K562 (cell line): ENCODE measurements at regions not wholly inside any gene's neighbourhood (a gene's known extent, or its start where the extent isn't known, plus 50 kb on each side); places are given as distances from the start of the nearest gene placed in this dataset.

Experiments
- ATAC-seq: fragments of 200-7000 bp; cut with Tn5 transposase; 3 replicates; pipeline ENCODE4 v1.9.1; 2020; ENCODE audit warnings: moderate library complexity
- BruUV-seq: library from RNA; stranded (reverse); fragments of 400-500 nt; replicated peaks from 2 replicates; lab custom pipeline; 2021; lab: Mats Ljungman, UMichigan
- CTCF ChIA-PET: fragments of 300-600 bp; formaldehyde crosslinking; extraction: SDS; loops from one replicate; lab custom pipeline; 2021; ENCODE audit warnings: low intra/inter-chr PET ratio; lab: Yijun Ruan, JAX
- POLR2A ChIA-PET: fragments of 300-600, 350-650 bp; sonication (Branson Sonifier 250); formaldehyde crosslinking; extraction: SDS; loops from one replicate; lab custom pipeline; 2021; ENCODE audit warnings: antibody characterized with exemption, inconsistent platforms; lab: Yijun Ruan, JAX
- DNase-seq, 4 experiments: peaks; one replicate each; pipeline versions ENCODE4 v3.0.0 to v3.0.0-alpha.2; 2011 to 2018; ENCODE audit warnings: low spot score in 3 of 4, mixed read lengths in 3 of 4; ENCODE audit errors: extremely low read depth in 1 of 4
- FAIRE-seq: peaks from 2 replicates; lab custom pipeline; 2011; peaks lifted over from hg19 to GRCh38; lab: Jason Lieb, UNC
- H2AFZ ChIP-seq: 2 replicates; pipeline ENCODE4 v1.6.0; 2011; ENCODE audit warnings: low read depth, low read length, control low read depth, inconsistent platforms
- H3K27ac ChIP-seq: fragments of 200-600 bp; 3 replicates; pipeline ENCODE4 v1.8.0; 2011; ENCODE audit warnings: low read depth, mild to moderate bottlenecking, control low read depth, inconsistent platforms, low read length, moderate library complexity, mixed read lengths; ENCODE audit errors: extremely low read depth
- H3K27me3 ChIP-seq, 2 experiments: fragments of 300-600 bp in 1 of 2; 2 replicates in 1 of 2; 3 replicates in 1 of 2; pipeline versions ENCODE4 v1.6.0 to v1.8.0; 2011; ENCODE audit warnings: inconsistent platforms in 2 of 2, low read length in 2 of 2, mild to moderate bottlenecking in 1 of 2, mixed read lengths in 1 of 2, moderate library complexity in 1 of 2; ENCODE audit not compliant: control insufficient read depth in 2 of 2, insufficient read depth in 2 of 2
- H3K36me3 ChIP-seq: fragments of 300-600 bp; 3 replicates; pipeline ENCODE4 v1.8.0; 2011; ENCODE audit warnings: mild to moderate bottlenecking, low read length, inconsistent platforms; ENCODE audit not compliant: control insufficient read depth, insufficient read depth
- H3K4me1 ChIP-seq, 2 experiments: fragments of 200-600 bp in 1 of 2; replicated peaks in 1 of 2; 2 replicates in 1 of 2; 3 replicates in 1 of 2; pipeline versions ENCODE4 v1.5.1 to v1.8.0; 2011; ENCODE audit warnings: inconsistent platforms in 2 of 2, low read length in 2 of 2, mild to moderate bottlenecking in 1 of 2, mixed read lengths in 1 of 2, moderate library complexity in 1 of 2; ENCODE audit not compliant: control insufficient read depth in 2 of 2, insufficient read depth in 2 of 2
- H3K4me2 ChIP-seq: 2 replicates; pipeline ENCODE4 v1.6.1; 2011; ENCODE audit warnings: low read length, control low read depth, inconsistent platforms, mixed read lengths; ENCODE audit not compliant: insufficient read depth
- H3K4me3 ChIP-seq: fragments of 200-600 bp; sonication (generic), shearing (Covaris generic); 2 replicates; pipeline ENCODE4 v1.5.1; 2016; ENCODE audit warnings: control low read depth, inconsistent platforms
- H3K79me2 ChIP-seq: fragments of 200-600 bp; 3 replicates; pipeline ENCODE4 v1.8.0; 2011; ENCODE audit warnings: low read length, inconsistent platforms; ENCODE audit not compliant: control insufficient read depth, insufficient read depth
- H3K9ac ChIP-seq, 2 experiments: 2 replicates each; pipeline versions ENCODE4 v1.6.0 to v1.6.1; 2011; ENCODE audit warnings: low read depth in 2 of 2, low read length in 2 of 2, control low read depth in 1 of 2, inconsistent platforms in 1 of 2, mild to moderate bottlenecking in 1 of 2, mixed read lengths in 1 of 2; ENCODE audit not compliant: insufficient read depth in 1 of 2
- H3K9me1 ChIP-seq: one replicate; pipeline ENCODE4 v1.6.0; 2011; ENCODE audit warnings: inconsistent platforms, mild to moderate bottlenecking, low read length, moderate library complexity; ENCODE audit not compliant: control insufficient read depth, insufficient read depth
- H3K9me3 ChIP-seq: replicated peaks from 2 replicates; pipeline ENCODE4 v1.5.1; 2011; ENCODE audit warnings: low read depth, low read length, inconsistent platforms; ENCODE audit not compliant: control insufficient read depth, insufficient read depth
- H4K20me1 ChIP-seq: replicated peaks from 2 replicates; pipeline ENCODE4 v1.6.1; 2011; ENCODE audit warnings: low read length, inconsistent platforms, mixed read lengths; ENCODE audit not compliant: control insufficient read depth, insufficient read depth
- ARID2 ChIP-seq: fragments of 450-650 bp; IDR thresholded peaks from 2 replicates; pipeline ENCODE4 v1.6.1; 2017; ENCODE audit warnings: antibody characterized with exemption, mild to moderate bottlenecking
- CREM ChIP-seq: IDR thresholded peaks from 2 replicates; pipeline ENCODE4 v1.6.1; 2014; ENCODE audit warnings: antibody characterized with exemption, low read depth
- CTBP1 ChIP-seq: fragments of 450-650 bp; IDR thresholded peaks from 2 replicates; pipeline ENCODE4 v1.6.1; 2016; ENCODE audit warnings: borderline replicate concordance
- DIDO1 ChIP-seq: fragments of 450-650 bp; IDR thresholded peaks from 2 replicates; pipeline ENCODE4 v1.6.1; 2016; ENCODE audit warnings: low read depth, missing biosample characterization, missing genetic modification characterization
- ETV6 ChIP-seq, 3 experiments: fragments of 150-350 bp in 1 of 3; sonication (generic) in 1 of 3; formaldehyde crosslinking in 1 of 3; IDR thresholded peaks; 2 replicates each; pipeline versions ENCODE4 v1.6.1 to v1.8.0; 2014 to 2022; ENCODE audit warnings: borderline replicate concordance in 2 of 3, low read depth in 2 of 3, antibody characterized with exemption in 1 of 3, low read length in 1 of 3, mild to moderate bottlenecking in 1 of 3, missing genetic modification reagents in 1 of 3
- SRSF1 ChIP-seq: fragments of 200-400 bp; formaldehyde crosslinking; IDR thresholded peaks from 2 replicates; pipeline ENCODE4 v1.6.1; 2017; ENCODE audit warnings: mild to moderate bottlenecking, low read depth, low read length, moderate library complexity
- THRAP3 ChIP-seq: fragments of 450-650 bp; IDR thresholded peaks from 2 replicates; pipeline ENCODE4 v1.6.1; 2016; ENCODE audit warnings: mild to moderate bottlenecking, inconsistent platforms, borderline replicate concordance
- WGBS: fragments of 100-300 bp; shearing (Covaris generic); methylation state at CpG from one replicate; pipeline ENCODE4 v1.1.6; 2016; ENCODE audit warnings: low coverage, mixed read lengths; ENCODE audit not compliant: insufficient coverage; ENCODE audit errors: missing lambda C conversion rate; 5-methylcytosine and 5-hydroxymethylcytosine counted together
- in situ Hi-C: fragments of 300-500 bp; cut with MboI; formaldehyde crosslinking; loops from 4 replicates; pipeline ENCODE4 v1.15.0; 2018; ENCODE audit warnings: inconsistent platforms, mixed read lengths
- intact Hi-C: fragments of 100-400 bp; cut with micrococcal nuclease; formaldehyde crosslinking; loops from 2 replicates; pipeline ENCODE4 v1.14.2; 2022

GRCh38 chr2:150688016-150688415, 200.5 kb upstream of the RND3 start (continued):
- TF ChIP-seq ETV6 (IDR thresholded peaks at IDR 0.05; ENCODE audit: borderline replicate concordance in 1 of 2, low read depth in 2 of 2, low read length in 1 of 2) (no peak), ETV6 (CRISPR knock-in tag; IDR thresholded peaks at IDR 0.05; ENCODE audit: borderline replicate concordance) (no peak)
- TF ChIP-seq, all 486 proteins: peak for 0

DNA sequence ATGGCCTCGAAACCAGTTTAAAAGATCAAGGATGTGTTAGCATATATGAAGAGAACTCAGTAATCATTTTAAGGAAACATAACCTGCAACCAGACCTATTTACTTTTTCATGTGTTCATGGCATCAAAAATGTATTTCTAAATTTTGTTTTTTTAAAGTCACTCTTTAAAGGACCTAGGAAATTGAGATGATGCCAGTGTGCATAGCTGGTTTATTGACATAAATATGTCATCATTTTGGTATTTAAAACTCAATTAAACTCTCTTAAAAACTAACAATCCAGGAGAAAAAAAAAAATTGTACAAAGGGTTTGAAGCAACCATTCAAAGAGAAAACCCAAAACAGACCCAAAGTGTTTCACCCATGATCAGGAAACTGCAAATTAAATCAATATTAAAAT, 198.9 kb upstream of the RND3 start:
- FAIRE-seq, result no peak
- Histone ChIP-seq H3K9ac (no peak overlapping the region), H2AFZ (no peak overlapping the region), H3K4me3 (no peak overlapping the region), H3K79me2 (no peaks in the 10 kb centered on the region), H3K27ac (no peak overlapping the region), H4K20me1 (no peaks in the 10 kb centered on the region), H3K27me3 (no peaks in the 10 kb centered on the region), H3K9me3 (no peaks in the 10 kb centered on the region; the same call in 1 of the 2 replicates), H3K9me1 (no peaks in the 10 kb centered on the region), H3K36me3 (no peaks in the 10 kb centered on the region), H3K4me1 (no peaks in the 10 kb centered on the region), H3K4me2 (no peak overlapping the region)
- intact Hi-C loops, result no loop called here
- TF ChIP-seq SRSF1, result no peak
- TF ChIP-seq ARID2, result no peak
- no peak for TF ChIP-seq CREM
- no peak for TF ChIP-seq CTBP1
- TF ChIP-seq DIDO1 (tag), result no peak
- TF ChIP-seq THRAP3, result no peak
- no peak for DNase-seq
- CTCF ChIA-PET, result no interaction called here
- in situ Hi-C loops, result no loop called here
- POLR2A ChIA-PET, result no interaction called here
- 4% methylated on average over 1 of the region's 1 CpG for WGBS
- no TSS peak for BruUV-seq
- ATAC-seq, result no peak
